ENCODE measurements at regions not wholly inside any gene's neighbourhood (a gene's known extent, or its start where the extent isn't known, plus 50 kb on each side); places are given as distances from the start of the nearest gene placed in this dataset.
"Not testable (repeated sequence)": the region's sequence is repeated elsewhere in the genome, so short reads cannot be mapped to it uniquely, and the experiment has no call there.

DNA sequence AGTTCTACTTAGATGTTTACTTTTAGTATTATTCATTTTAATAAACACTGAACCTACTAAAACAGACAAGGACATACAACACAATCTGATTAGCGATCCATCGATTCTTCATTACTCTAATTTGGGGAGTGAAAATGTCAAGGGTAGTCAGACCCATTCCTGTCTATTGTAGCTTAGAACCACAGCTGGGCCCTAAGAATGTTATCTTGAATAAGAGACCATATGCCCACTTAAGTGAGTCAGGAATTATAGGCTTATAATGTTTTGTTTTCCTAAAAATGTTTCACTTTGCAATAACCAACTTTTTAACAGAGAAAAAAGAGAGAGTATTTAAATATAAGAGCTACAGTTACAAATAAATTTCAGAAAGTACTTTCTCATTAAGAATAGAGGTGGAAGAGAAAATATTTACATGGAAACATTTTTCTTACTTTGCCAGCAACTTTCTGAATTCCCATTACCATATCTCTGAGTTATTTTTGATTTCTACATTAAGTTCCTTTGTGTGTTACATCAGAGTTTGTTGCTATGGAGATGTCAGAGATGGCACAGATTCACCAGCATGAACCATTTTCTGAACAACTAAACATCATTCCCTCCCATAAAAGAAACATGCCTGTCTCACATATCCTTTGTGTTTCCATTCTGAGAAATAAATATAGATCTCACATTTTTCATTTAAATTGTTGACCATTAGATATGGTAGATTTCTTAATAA lies 75.4 kb upstream of the SLC13A1 start:
- TF ChIP-seq, protein P1, sequence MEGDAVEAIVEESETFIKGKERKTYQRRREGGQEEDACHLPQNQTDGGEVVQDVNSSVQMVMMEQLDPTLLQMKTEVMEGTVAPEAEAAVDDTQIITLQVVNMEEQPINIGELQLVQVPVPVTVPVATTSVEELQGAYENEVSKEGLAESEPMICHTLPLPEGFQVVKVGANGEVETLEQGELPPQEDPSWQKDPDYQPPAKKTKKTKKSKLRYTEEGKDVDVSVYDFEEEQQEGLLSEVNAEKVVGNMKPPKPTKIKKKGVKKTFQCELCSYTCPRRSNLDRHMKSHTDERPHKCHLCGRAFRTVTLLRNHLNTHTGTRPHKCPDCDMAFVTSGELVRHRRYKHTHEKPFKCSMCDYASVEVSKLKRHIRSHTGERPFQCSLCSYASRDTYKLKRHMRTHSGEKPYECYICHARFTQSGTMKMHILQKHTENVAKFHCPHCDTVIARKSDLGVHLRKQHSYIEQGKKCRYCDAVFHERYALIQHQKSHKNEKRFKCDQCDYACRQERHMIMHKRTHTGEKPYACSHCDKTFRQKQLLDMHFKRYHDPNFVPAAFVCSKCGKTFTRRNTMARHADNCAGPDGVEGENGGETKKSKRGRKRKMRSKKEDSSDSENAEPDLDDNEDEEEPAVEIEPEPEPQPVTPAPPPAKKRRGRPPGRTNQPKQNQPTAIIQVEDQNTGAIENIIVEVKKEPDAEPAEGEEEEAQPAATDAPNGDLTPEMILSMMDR (conservative IDR thresholded peaks at IDR 0.05; ENCODE audit: low read depth), result no peak
- POLR2A ChIA-PET (ENCODE audit: low non-redundant PET), result no interaction called here
- no peak for DNase-seq (ENCODE audit: low spot score)
- CTCF ChIA-PET, result no interaction called here
- no peak overlapping the region for H3K27ac ChIP-seq

DNA sequence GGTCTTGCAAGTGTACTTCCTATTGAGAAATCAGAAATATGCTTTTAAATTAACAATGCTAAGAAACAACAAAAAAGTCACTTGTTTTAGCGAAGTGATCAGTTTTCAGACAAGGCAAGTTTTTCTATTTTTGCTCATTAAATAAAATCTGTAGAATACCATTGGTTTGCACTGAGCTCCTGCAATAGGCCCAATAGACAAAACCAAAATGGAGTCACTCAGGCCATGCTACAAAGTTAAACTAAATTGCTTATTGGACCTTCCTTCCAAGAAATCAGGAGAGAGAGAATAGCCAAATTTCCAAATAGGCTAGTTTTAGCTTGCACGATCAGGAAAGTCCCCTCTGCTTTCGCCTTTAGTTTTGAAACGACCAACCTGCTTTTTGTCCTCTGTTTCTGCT lies 73.4 kb upstream of the SLC13A1 start:
- POLR2A ChIA-PET (ENCODE audit: low non-redundant PET), result no interaction called here
- TF ChIP-seq, protein P1 (conservative IDR thresholded peaks at IDR 0.05; ENCODE audit: low read depth), result no peak
- H3K27ac ChIP-seq, result no peak overlapping the region
- DNase-seq (ENCODE audit: low spot score), result no peak
- CTCF ChIA-PET, result no interaction called here

DNA sequence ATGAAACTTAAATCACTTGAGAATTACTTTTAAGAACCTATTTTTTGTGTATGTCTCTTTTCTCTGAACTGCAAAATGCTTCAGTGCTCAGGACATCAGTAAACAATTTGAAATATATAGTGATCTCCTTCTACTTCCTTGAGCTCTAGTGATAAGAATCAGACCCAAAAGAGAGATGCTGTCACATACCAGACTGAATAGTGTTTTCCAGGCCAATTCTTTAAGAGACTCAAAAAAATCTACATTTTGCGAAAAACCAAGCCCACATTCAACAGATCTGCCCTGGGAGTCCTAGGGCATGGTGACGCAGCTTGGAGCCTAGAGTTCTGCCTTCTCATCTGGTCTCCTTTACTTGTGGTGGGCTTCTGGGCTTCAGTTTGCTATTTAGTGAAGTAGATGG lies 72.1 kb upstream of the SLC13A1 start:
- ChIA-PET CTCF (no interaction called here), POLR2A (ENCODE audit: low non-redundant PET) (no interaction called here)
- TF ChIP-seq, protein P1 (conservative IDR thresholded peaks at IDR 0.05; ENCODE audit: low read depth), result no peak
- no peak overlapping the region for H3K27ac ChIP-seq
- no peak for DNase-seq (ENCODE audit: low spot score)

DNA sequence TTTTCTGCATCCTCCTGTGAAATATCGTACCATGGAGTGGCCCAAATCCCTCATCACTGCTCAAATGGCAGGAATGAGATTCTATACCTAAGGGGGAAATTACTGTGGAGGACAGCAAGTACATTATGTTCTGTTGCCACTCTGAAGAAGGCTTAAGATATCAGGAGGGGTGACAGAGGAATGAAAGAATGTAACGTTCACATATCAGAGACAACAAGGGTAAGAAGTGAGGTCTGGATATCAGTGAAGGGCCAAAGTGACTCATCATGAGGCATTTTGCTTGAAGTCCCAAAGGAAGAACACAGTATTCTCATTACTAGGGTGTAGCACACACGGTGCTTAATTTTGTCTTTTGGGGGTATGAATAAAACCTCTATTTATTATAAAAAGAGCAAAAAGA lies 71.5 kb upstream of the SLC13A1 start:
- ChIA-PET POLR2A (ENCODE audit: low non-redundant PET) (no interaction called here), CTCF (no interaction called here)
- TF ChIP-seq, protein P1 (conservative IDR thresholded peaks at IDR 0.05; ENCODE audit: low read depth), result no peak
- no peak overlapping the region for H3K27ac ChIP-seq
- no peak for DNase-seq (ENCODE audit: low spot score)

DNA sequence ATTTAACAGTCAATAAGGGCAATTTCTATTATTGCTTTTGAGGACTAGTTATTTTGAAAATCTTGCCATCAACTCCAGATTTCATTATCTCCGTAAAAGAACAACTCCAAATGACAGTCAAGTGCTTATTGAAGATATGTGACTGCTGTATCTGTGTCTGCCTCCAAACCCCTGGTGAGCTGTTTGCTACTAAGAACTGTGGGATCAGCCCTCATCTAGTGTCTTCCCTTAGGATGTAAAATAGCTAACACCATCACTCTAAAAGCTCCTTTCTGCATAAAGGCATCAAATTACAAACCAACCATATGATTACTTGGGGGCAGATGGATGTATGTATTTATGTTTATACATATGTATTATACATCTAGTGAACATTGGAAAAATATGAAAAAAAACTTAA lies 70.8 kb upstream of the SLC13A1 start:
- TF ChIP-seq, protein P1 (conservative IDR thresholded peaks at IDR 0.05; ENCODE audit: low read depth), result no peak
- no peak overlapping the region for H3K27ac ChIP-seq
- DNase-seq (ENCODE audit: low spot score), result no peak
- ChIA-PET POLR2A (ENCODE audit: low non-redundant PET) (no interaction called here), CTCF (no interaction called here)

DNA sequence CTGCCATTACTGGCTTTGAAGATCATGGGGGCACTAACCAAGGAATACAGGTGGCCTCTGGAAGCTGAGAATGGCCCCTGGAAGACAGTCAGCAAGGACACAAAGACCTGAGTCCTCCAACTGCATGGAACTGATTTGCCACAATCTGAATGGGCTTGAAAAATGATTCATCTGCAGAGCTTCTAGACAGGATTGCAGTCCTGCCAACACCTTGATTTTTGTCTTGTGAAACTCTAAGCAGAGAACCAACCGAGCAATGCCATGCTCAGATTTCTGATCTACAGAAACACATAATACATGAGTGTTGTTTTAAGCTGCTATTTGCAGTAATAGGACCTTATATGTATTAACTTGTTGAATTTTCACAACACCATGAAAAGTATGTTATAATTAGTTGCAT lies 66.1 kb upstream of the SLC13A1 start:
- H3K27ac ChIP-seq, result no peak overlapping the region
- ChIA-PET CTCF (no interaction called here), POLR2A (ENCODE audit: low non-redundant PET) (no interaction called here)
- TF ChIP-seq, protein P1 (conservative IDR thresholded peaks at IDR 0.05; ENCODE audit: low read depth), result no peak
- no peak for DNase-seq (ENCODE audit: low spot score)

DNA sequence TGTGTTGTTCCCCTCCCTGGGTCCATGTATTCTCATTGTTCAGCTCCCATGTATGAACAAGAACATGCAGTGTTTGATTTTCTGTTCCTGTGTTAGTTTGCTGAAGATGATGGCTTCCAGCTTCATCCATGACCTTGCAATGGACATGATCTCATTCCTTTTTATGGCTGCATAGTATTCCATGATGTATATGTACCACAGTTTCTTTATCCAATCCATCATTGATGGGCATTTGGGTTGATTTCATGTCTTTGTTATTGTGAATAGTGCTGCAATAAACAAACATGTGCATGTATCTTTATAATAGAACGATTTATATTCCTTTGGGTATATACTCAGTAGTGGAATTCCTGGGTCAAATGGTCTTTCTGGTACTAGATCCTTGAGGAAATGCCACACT lies 65.1 kb upstream of the SLC13A1 start:
- DNase-seq (ENCODE audit: low spot score); POLR2A ChIA-PET (ENCODE audit: low non-redundant PET); H3K27ac ChIP-seq; CTCF ChIA-PET: not testable (repeated sequence)

Data from RWPE1 (cell line).